DND-41 (cell line): ENCODE measurements at regions not wholly inside any gene's neighbourhood (a gene's known extent, or its start where the extent isn't known, plus 50 kb on each side); places are given as distances from the start of the nearest gene placed in this dataset.

Experiments
- EZH2 ChIP-seq: IDR thresholded peaks from 3 replicates; pipeline ENCODE4 v1.6.1; 2012; ENCODE audit warnings: borderline replicate concordance, low read depth, mild to moderate bottlenecking, moderate library complexity, low read length, inconsistent platforms; ENCODE audit not compliant: severe bottlenecking
- TF ChIP-seq, protein P1 (sequence below): IDR thresholded peaks from 2 replicates; pipeline ENCODE4 v1.5.1; 2012; ENCODE audit warnings: borderline replicate concordance, low read length, moderate library complexity, mild to moderate bottlenecking; ENCODE audit not compliant: poor library complexity, severe bottlenecking; ENCODE audit errors: extremely low read depth

DNA sequence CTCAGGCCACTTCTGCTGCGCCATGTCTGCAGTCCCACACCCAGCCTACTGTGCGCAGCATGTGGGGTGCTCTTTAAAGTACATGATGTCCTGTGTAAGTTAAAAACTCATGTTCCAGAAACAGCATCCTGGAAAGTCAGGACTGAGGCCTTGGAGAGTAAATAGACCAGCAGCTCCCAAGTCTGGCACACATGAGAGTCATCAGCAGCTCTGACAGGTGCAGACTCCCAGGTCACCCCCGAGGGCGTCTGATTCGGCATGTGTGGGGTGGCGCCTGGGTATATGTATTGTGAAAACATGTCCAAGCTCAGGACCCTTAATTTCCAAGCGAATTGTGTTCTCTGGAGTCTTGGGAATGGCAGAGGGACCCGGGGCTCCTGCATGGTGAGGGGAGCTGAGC is 120.1 kb upstream of the RUNX3 start:
- TF ChIP-seq EZH2, result no peak
- TF ChIP-seq, protein P1, sequence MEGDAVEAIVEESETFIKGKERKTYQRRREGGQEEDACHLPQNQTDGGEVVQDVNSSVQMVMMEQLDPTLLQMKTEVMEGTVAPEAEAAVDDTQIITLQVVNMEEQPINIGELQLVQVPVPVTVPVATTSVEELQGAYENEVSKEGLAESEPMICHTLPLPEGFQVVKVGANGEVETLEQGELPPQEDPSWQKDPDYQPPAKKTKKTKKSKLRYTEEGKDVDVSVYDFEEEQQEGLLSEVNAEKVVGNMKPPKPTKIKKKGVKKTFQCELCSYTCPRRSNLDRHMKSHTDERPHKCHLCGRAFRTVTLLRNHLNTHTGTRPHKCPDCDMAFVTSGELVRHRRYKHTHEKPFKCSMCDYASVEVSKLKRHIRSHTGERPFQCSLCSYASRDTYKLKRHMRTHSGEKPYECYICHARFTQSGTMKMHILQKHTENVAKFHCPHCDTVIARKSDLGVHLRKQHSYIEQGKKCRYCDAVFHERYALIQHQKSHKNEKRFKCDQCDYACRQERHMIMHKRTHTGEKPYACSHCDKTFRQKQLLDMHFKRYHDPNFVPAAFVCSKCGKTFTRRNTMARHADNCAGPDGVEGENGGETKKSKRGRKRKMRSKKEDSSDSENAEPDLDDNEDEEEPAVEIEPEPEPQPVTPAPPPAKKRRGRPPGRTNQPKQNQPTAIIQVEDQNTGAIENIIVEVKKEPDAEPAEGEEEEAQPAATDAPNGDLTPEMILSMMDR, result no peak
